ENCODE measurements at regions not wholly inside any gene's neighbourhood (a gene's known extent, or its start where the extent isn't known, plus 50 kb on each side); places are given as distances from the start of the nearest gene placed in this dataset.

DNA sequence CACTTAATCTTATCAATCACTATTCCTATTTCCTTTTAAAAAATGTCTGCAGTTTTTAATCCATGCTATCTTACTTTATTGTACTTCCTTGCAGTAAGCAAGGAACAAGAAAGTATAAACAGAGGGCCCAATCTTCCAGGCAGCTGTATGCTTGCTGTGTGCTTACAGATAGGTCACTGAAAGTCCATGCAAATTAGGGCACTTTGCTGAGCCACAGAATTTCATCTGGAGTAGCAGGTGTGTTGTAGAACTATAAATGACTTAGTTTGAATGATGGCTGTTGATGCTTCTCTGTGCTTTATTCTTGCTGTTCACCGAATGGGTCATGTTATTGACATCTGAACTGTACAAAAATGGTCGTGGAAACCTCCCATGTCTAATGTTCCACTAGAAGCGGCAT is 154.6 kb downstream of the ATOH1 start:
- TF ChIP-seq BACH2 (CRISPR knock-in tag; IDR thresholded peaks at IDR 0.05; ENCODE audit: borderline replicate concordance) (no peak), ARNTL (CRISPR knock-in tag; IDR thresholded peaks at IDR 0.05; ENCODE audit: borderline replicate concordance, low read depth) (no peak), ZFP30 (CRISPR knock-in tag; IDR thresholded peaks at IDR 0.05) (no peak), ZNF565 (CRISPR knock-in tag; conservative IDR thresholded peaks at IDR 0.05; ENCODE audit: low read depth) (no peak), RARB (CRISPR knock-in tag; IDR thresholded peaks at IDR 0.05) (no peak)
- TF ChIP-seq, protein P1, sequence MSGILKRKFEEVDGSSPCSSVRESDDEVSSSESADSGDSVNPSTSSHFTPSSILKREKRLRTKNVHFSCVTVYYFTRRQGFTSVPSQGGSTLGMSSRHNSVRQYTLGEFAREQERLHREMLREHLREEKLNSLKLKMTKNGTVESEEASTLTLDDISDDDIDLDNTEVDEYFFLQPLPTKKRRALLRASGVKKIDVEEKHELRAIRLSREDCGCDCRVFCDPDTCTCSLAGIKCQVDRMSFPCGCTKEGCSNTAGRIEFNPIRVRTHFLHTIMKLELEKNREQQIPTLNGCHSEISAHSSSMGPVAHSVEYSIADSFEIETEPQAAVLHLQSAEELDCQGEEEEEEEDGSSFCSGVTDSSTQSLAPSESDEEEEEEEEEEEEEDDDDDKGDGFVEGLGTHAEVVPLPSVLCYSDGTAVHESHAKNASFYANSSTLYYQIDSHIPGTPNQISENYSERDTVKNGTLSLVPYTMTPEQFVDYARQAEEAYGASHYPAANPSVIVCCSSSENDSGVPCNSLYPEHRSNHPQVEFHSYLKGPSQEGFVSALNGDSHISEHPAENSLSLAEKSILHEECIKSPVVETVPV (CRISPR knock-in tag; IDR thresholded peaks at IDR 0.05), result no peak
- TF ChIP-seq, protein P2, sequence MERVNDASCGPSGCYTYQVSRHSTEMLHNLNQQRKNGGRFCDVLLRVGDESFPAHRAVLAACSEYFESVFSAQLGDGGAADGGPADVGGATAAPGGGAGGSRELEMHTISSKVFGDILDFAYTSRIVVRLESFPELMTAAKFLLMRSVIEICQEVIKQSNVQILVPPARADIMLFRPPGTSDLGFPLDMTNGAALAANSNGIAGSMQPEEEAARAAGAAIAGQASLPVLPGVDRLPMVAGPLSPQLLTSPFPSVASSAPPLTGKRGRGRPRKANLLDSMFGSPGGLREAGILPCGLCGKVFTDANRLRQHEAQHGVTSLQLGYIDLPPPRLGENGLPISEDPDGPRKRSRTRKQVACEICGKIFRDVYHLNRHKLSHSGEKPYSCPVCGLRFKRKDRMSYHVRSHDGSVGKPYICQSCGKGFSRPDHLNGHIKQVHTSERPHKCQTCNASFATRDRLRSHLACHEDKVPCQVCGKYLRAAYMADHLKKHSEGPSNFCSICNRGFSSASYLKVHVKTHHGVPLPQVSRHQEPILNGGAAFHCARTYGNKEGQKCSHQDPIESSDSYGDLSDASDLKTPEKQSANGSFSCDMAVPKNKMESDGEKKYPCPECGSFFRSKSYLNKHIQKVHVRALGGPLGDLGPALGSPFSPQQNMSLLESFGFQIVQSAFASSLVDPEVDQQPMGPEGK (CRISPR knock-in tag; IDR thresholded peaks at IDR 0.05; ENCODE audit: borderline replicate concordance), result no peak
- TF ChIP-seq, protein P3, sequence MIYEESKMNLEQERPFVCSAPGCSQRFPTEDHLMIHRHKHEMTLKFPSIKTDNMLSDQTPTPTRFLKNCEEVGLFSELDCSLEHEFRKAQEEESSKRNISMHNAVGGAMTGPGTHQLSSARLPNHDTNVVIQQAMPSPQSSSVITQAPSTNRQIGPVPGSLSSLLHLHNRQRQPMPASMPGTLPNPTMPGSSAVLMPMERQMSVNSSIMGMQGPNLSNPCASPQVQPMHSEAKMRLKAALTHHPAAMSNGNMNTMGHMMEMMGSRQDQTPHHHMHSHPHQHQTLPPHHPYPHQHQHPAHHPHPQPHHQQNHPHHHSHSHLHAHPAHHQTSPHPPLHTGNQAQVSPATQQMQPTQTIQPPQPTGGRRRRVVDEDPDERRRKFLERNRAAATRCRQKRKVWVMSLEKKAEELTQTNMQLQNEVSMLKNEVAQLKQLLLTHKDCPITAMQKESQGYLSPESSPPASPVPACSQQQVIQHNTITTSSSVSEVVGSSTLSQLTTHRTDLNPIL (CRISPR knock-in tag; IDR thresholded peaks at IDR 0.05; ENCODE audit: low read depth), result no peak
